Neural cell (in vitro differentiated cells): ENCODE measurements at regions not wholly inside any gene's neighbourhood (a gene's known extent, or its start where the extent isn't known, plus 50 kb on each side); places are given as distances from the start of the nearest gene placed in this dataset.

Experiments used
- H2AFZ ChIP-seq: fragments of 200-600, 300-800 bp; sonication (generic), shearing (Covaris generic); 2 replicates; pipeline ENCODE4 v1.6.0; 2014; ENCODE audit warnings: low read depth, mild to moderate bottlenecking, antibody characterized with exemption, low read length, moderate library complexity
- H3F3A ChIP-seq: fragments of 200-600 bp; shearing (Covaris generic); 2 replicates; pipeline ENCODE4 v1.6.1; 2016; ENCODE audit warnings: mild to moderate bottlenecking, moderate library complexity, mixed read lengths, antibody characterized with exemption, low read length; ENCODE audit not compliant: insufficient read depth, poor library complexity, severe bottlenecking
- H3K27ac ChIP-seq: fragments of 200-600, 300-800 bp; sonication (generic), shearing (Covaris generic); 2 replicates; pipeline ENCODE4 v1.5.1; 2014; ENCODE audit warnings: mild to moderate bottlenecking, low read length, moderate library complexity
- H3K27me3 ChIP-seq: fragments of 300-800, 200-600 bp; sonication (generic), shearing (Covaris generic); 2 replicates; pipeline ENCODE4 v1.6.0; 2014; ENCODE audit warnings: mild to moderate bottlenecking, low read depth, low read length, moderate library complexity; ENCODE audit not compliant: insufficient read depth
- H3K36me3 ChIP-seq: fragments of 300-800, 200-600 bp; sonication (generic), shearing (Covaris generic); 2 replicates; pipeline ENCODE4 v1.5.1; 2014; ENCODE audit warnings: mild to moderate bottlenecking, antibody characterized with exemption, low read length, moderate library complexity; ENCODE audit not compliant: insufficient read depth
- H3K4me2 ChIP-seq: fragments of 300-800, 200-600 bp; sonication (generic), shearing (Covaris generic); 2 replicates; pipeline ENCODE4 v1.6.0; 2014; ENCODE audit warnings: mild to moderate bottlenecking, low read length
- H3K4me3 ChIP-seq: fragments of 300-800, 200-600 bp; sonication (generic), shearing (Covaris generic); 2 replicates; pipeline ENCODE4 v1.5.1; 2014; ENCODE audit warnings: mild to moderate bottlenecking, low read length, moderate library complexity
- H3K79me2 ChIP-seq: fragments of 200-600 bp; shearing (Covaris generic); replicated peaks from 2 replicates; pipeline ENCODE4 v1.6.0; 2014; ENCODE audit warnings: mild to moderate bottlenecking, low read length, moderate library complexity; ENCODE audit not compliant: insufficient read depth
- H3K9ac ChIP-seq: fragments of 300-800, 200-600 bp; sonication (generic), shearing (Covaris generic); 2 replicates; pipeline ENCODE4 v1.6.1; 2016; ENCODE audit warnings: mild to moderate bottlenecking, low read length, mixed read lengths
- H3K9me2 ChIP-seq: fragments of 200-600 bp; shearing (Covaris generic); 2 replicates; pipeline ENCODE4 v1.6.1; 2016; ENCODE audit warnings: mild to moderate bottlenecking, low read length, mixed read lengths; ENCODE audit not compliant: insufficient read depth
- H3K9me3 ChIP-seq: fragments of 200-600, 300-800 bp; sonication (generic), shearing (Covaris generic); 2 replicates; pipeline ENCODE4 v1.6.1; 2016; ENCODE audit warnings: mild to moderate bottlenecking, mixed run types, low read length, moderate library complexity, mixed read lengths
- H4K20me1 ChIP-seq: fragments of 200-600 bp; shearing (Covaris generic); 2 replicates; pipeline ENCODE4 v1.6.1; 2016; ENCODE audit warnings: mild to moderate bottlenecking, mixed run types; ENCODE audit not compliant: insufficient read depth
- CTCF ChIP-seq: fragments of 450-650 bp; IDR thresholded peaks from 2 replicates; pipeline ENCODE4 v1.5.1; 2014; ENCODE audit warnings: antibody characterized with exemption, mild to moderate bottlenecking, moderate library complexity; ENCODE audit not compliant: poor library complexity, severe bottlenecking
- EP300 ChIP-seq: fragments of 450-650 bp; conservative IDR thresholded peaks from 2 replicates; pipeline ENCODE4 v1.6.1; 2014; ENCODE audit warnings: antibody characterized with exemption, mild to moderate bottlenecking, moderate library complexity; ENCODE audit not compliant: poor library complexity, severe bottlenecking
- EZH2 ChIP-seq: fragments of 200-600, 300-800 bp; shearing (Covaris generic), sonication (generic); IDR thresholded peaks from 2 replicates; pipeline ENCODE4 v1.6.1; 2014; ENCODE audit warnings: antibody characterized with exemption, low read length, borderline replicate concordance, mild to moderate bottlenecking; ENCODE audit not compliant: insufficient read depth, poor library complexity, severe bottlenecking
- MXI1 ChIP-seq: fragments of 450-650 bp; conservative IDR thresholded peaks from 2 replicates; pipeline ENCODE4 v1.6.1; 2014; ENCODE audit warnings: antibody characterized with exemption, mild to moderate bottlenecking; ENCODE audit not compliant: poor library complexity, severe bottlenecking
- POLR2AphosphoS5 ChIP-seq: IDR thresholded peaks from 2 replicates; pipeline ENCODE4 v1.6.1; 2012
- RAD21 ChIP-seq: fragments of 450-650 bp; conservative IDR thresholded peaks from 2 replicates; pipeline ENCODE4 v1.6.1; 2014; ENCODE audit warnings: antibody characterized with exemption, mild to moderate bottlenecking, moderate library complexity
- REST ChIP-seq: IDR thresholded peaks from 2 replicates; pipeline ENCODE4 v1.6.1; 2012; ENCODE audit warnings: borderline replicate concordance
- SMC3 ChIP-seq: fragments of 450-650 bp; conservative IDR thresholded peaks from 2 replicates; pipeline ENCODE4 v1.6.1; 2014; ENCODE audit warnings: antibody characterized with exemption, mild to moderate bottlenecking, moderate library complexity; ENCODE audit not compliant: poor library complexity
- TAF1 ChIP-seq: IDR thresholded peaks from 2 replicates; pipeline ENCODE4 v1.6.1; 2012; ENCODE audit warnings: low read depth

- TF ChIP-seq REST (no peak), POLR2AphosphoS5 (no peak), CTCF (no peak), RAD21 (no peak), MXI1 (no peak), EP300 (no peak), SMC3 (no peak), TAF1 (no peak), EZH2 (no peak)
- no peak overlapping the region for H2AFZ ChIP-seq
- H3K9me3 ChIP-seq: no peaks in the 10 kb centered on the region
- H3K9ac ChIP-seq: no peak overlapping the region
- no peaks in the 10 kb centered on the region for H3K36me3 ChIP-seq
- H3K27me3 ChIP-seq: no peaks in the 10 kb centered on the region
- no peaks in the 10 kb centered on the region for H4K20me1 ChIP-seq
- H3F3A ChIP-seq: no peaks in the 10 kb centered on the region
- H3K79me2 ChIP-seq: no peaks in the 10 kb centered on the region
- no peak overlapping the region for H3K4me2 ChIP-seq
- no peak overlapping the region for H3K27ac ChIP-seq
- H3K9me2 ChIP-seq: no peaks in the 10 kb centered on the region
- H3K4me3 ChIP-seq: no peak overlapping the region
These were observed 105.6 kb downstream of the TTC32 start for GRCh38 chr2:19796035-19796695.

GRCh38 chr2:19793132-19793750 lies 108.5 kb downstream of the TTC32 start:
- H4K20me1 ChIP-seq: no peaks in the 10 kb centered on the region
- H3K9me2 ChIP-seq: no peaks in the 10 kb centered on the region
- no peaks in the 10 kb centered on the region for H3K36me3 ChIP-seq
- H2AFZ ChIP-seq: no peak overlapping the region
- TF ChIP-seq EZH2 (no peak), REST (no peak), POLR2AphosphoS5 (no peak), TAF1 (no peak), RAD21 (no peak), EP300 (no peak), SMC3 (no peak)
- no peaks in the 10 kb centered on the region for H3K79me2 ChIP-seq
- no peak overlapping the region for H3K4me2 ChIP-seq
- H3K9me3 ChIP-seq: no peaks in the 10 kb centered on the region
- no peak overlapping the region for H3K4me3 ChIP-seq
- no peaks in the 10 kb centered on the region for H3F3A ChIP-seq
- no peak overlapping the region for H3K27ac ChIP-seq
- no peaks in the 10 kb centered on the region for H3K27me3 ChIP-seq
- H3K9ac ChIP-seq: no peak overlapping the region
